ENCODE measurements at regions not wholly inside any gene's neighbourhood (a gene's known extent, or its start where the extent isn't known, plus 50 kb on each side); places are given as distances from the start of the nearest gene placed in this dataset.

GRCh38 chr4:134001057-134001456 is 200.5 kb downstream of the PABPC4L start:
- TF ChIP-seq CTCF (IDR thresholded peaks at IDR 0.05) = no peak
- Histone ChIP-seq H3K79me2 (no peaks in the 10 kb centered on the region), H3K9ac (no peak overlapping the region), H3K9me3 (ENCODE audit: control insufficient read depth, low read length) (no peaks in the 10 kb centered on the region), H3K4me3 (ENCODE audit: low read depth, low read length) (no peak overlapping the region), H3K4me1 (no peaks in the 10 kb centered on the region), H2AFZ (no peak overlapping the region), H3K27ac (no peak overlapping the region), H3K36me3 (ENCODE audit: control insufficient read depth, insufficient read depth, low read length) (no peaks in the 10 kb centered on the region), H3K4me2 (ENCODE audit: low read length) (no peak overlapping the region), H3K27me3 (ENCODE audit: control insufficient read depth, insufficient read depth, low read length) (no peaks in the 10 kb centered on the region)

- no peaks in the 10 kb centered on the region for H3K36me3 ChIP-seq (ENCODE audit: control insufficient read depth, insufficient read depth, low read length)
- no peaks in the 10 kb centered on the region for H3K9me3 ChIP-seq (ENCODE audit: control insufficient read depth, low read length)
- H3K9ac ChIP-seq = no peak overlapping the region
- no peak for TF ChIP-seq CTCF (IDR thresholded peaks at IDR 0.05)
- no peaks in the 10 kb centered on the region for H3K79me2 ChIP-seq
- H3K4me2 ChIP-seq (ENCODE audit: low read length) = no peak overlapping the region
- H3K27me3 ChIP-seq (ENCODE audit: control insufficient read depth, insufficient read depth, low read length) = no peaks in the 10 kb centered on the region
- H2AFZ ChIP-seq = no peak overlapping the region
- no peak overlapping the region for H3K4me3 ChIP-seq (ENCODE audit: low read depth, low read length)
- no peak overlapping the region for H3K27ac ChIP-seq
- no peaks in the 10 kb centered on the region for H3K4me1 ChIP-seq
Measured at GRCh38 chr4:133997436-133997835, 204.2 kb downstream of the PABPC4L start.

- Histone ChIP-seq H3K27ac (no peak overlapping the region), H3K4me1 (no peaks in the 10 kb centered on the region), H3K36me3 (ENCODE audit: control insufficient read depth, insufficient read depth, low read length) (no peaks in the 10 kb centered on the region), H2AFZ (no peak overlapping the region), H3K9ac (no peak overlapping the region), H3K9me3 (ENCODE audit: control insufficient read depth, low read length) (no peaks in the 10 kb centered on the region), H3K4me2 (ENCODE audit: low read length) (no peak overlapping the region), H3K27me3 (ENCODE audit: control insufficient read depth, insufficient read depth, low read length) (no peaks in the 10 kb centered on the region), H3K4me3 (ENCODE audit: low read depth, low read length) (no peak overlapping the region), H3K79me2 (no peaks in the 10 kb centered on the region)
- TF ChIP-seq CTCF (IDR thresholded peaks at IDR 0.05) = no peak
Measured at GRCh38 chr4:133996431-133997121, 205.0 kb downstream of the PABPC4L start.

GRCh38 chr4:133995243-133995960 is 206.2 kb downstream of the PABPC4L start:
- Histone ChIP-seq H3K27ac (no peak overlapping the region), H3K27me3 (ENCODE audit: control insufficient read depth, insufficient read depth, low read length) (no peaks in the 10 kb centered on the region), H3K9ac (no peak overlapping the region), H3K4me1 (no peaks in the 10 kb centered on the region), H3K4me3 (ENCODE audit: low read depth, low read length) (no peak overlapping the region), H3K9me3 (ENCODE audit: control insufficient read depth, low read length) (no peaks in the 10 kb centered on the region), H3K79me2 (no peaks in the 10 kb centered on the region), H3K36me3 (ENCODE audit: control insufficient read depth, insufficient read depth, low read length) (no peaks in the 10 kb centered on the region), H2AFZ (no peak overlapping the region), H3K4me2 (ENCODE audit: low read length) (no peak overlapping the region)
- no peak for TF ChIP-seq CTCF (IDR thresholded peaks at IDR 0.05)
